Epithelial cell of proximal tubule (primary cell): ENCODE measurements at regions not wholly inside any gene's neighbourhood (a gene's known extent, or its start where the extent isn't known, plus 50 kb on each side); places are given as distances from the start of the nearest gene placed in this dataset.

ENCODE experiments used
- DNase-seq: peaks from one replicate; pipeline ENCODE4 v3.0.0-alpha.2; 2011; ENCODE audit warnings: low read depth
- H3K4me3 ChIP-seq: 2 replicates; pipeline ENCODE4 v1.5.1; 2011; ENCODE audit warnings: low read depth, mild to moderate bottlenecking, low read length
- CTCF ChIP-seq: conservative IDR thresholded peaks from 2 replicates; pipeline ENCODE4 v1.5.1; 2012; ENCODE audit warnings: low read depth, mild to moderate bottlenecking, low read length

GRCh38 chr17:14845591-14846281, 419.4 kb downstream of the PMP22 start:
- DNase-seq = no peak
- H3K4me3 ChIP-seq = no peak overlapping the region
- no peak for TF ChIP-seq CTCF

- H3K4me3 ChIP-seq = no peak overlapping the region
These were observed 421.9 kb downstream of the PMP22 start for GRCh38 chr17:14843086-14843795.

GRCh38 chr17:14840616-14841231, 424.4 kb downstream of the PMP22 start:
- no peak for TF ChIP-seq CTCF
- DNase-seq = no peak
- no peak overlapping the region for H3K4me3 ChIP-seq

More at GRCh38 chr17:14843086-14843795, 421.9 kb downstream of the PMP22 start:
- no peak for TF ChIP-seq CTCF
- no peak for DNase-seq

- no peak for DNase-seq
- no peak overlapping the region for H3K4me3 ChIP-seq
- TF ChIP-seq CTCF = no peak
These were observed 426.6 kb downstream of the PMP22 start for GRCh38 chr17:14838567-14838966.

- DNase-seq = no peak
- H3K4me3 ChIP-seq = no peak overlapping the region
- TF ChIP-seq CTCF = no peak
These were observed 431.8 kb downstream of the PMP22 start for GRCh38 chr17:14833201-14833785.

GRCh38 chr17:14831491-14831890, 433.6 kb downstream of the PMP22 start:
- no peak overlapping the region for H3K4me3 ChIP-seq
- no peak for TF ChIP-seq CTCF
- DNase-seq = no peak
